Thyroid gland (tissue), 4 donors: ENCODE measurements at regions not wholly inside any gene's neighbourhood (a gene's known extent, or its start where the extent isn't known, plus 50 kb on each side); places are given as distances from the start of the nearest gene placed in this dataset.

Source experiments
- DNase-seq, 2 donors: peaks; one replicate each; pipeline ENCODE4 v3.0.0-alpha.2; 2019
- H3K27ac ChIP-seq, 3 donors: fragments of 200-600 bp; sonication (generic); 1 replicate in 2 of 3; 2 replicates in 1 of 3; pipeline ENCODE4 v1.5.1; 2016 to 2019; ENCODE audit warnings: mild to moderate bottlenecking in 1 of 3, moderate library complexity in 1 of 3
- H3K27me3 ChIP-seq: fragments of 200-600 bp; sonication (generic); one replicate; pipeline ENCODE4 v1.5.1; 2019
- H3K36me3 ChIP-seq, 2 donors: fragments of 200-600 bp; sonication (generic); one replicate each; pipeline ENCODE4 v1.5.1; 2016 to 2019
- H3K4me1 ChIP-seq, 2 donors: fragments of 200-600 bp; sonication (generic); one replicate each; pipeline ENCODE4 v1.5.1; 2017 to 2019
- H3K4me3 ChIP-seq, 3 donors: fragments of 200-600 bp; sonication (generic); replicated peaks in 1 of 3; 1 replicate in 2 of 3; 2 replicates in 1 of 3; pipeline ENCODE4 v1.5.1; 2016; ENCODE audit warnings: mild to moderate bottlenecking in 1 of 3
- H3K9me3 ChIP-seq: fragments of 200-600 bp; sonication (generic); one replicate; pipeline ENCODE4 v1.5.1; 2017
- CTCF ChIP-seq, 6 experiments: fragments of 200-600 bp in 3 of 6; fragments of 450-650 bp in 3 of 6; sonication (generic) in 3 of 6; IDR thresholded peaks; one replicate each; pipeline ENCODE4 v1.5.1; 2016 to 2019; ENCODE audit warnings: antibody characterized with exemption in 6 of 6, mild to moderate bottlenecking in 2 of 6, inconsistent platforms in 1 of 6, moderate library complexity in 1 of 6
- POLR2A ChIP-seq, 2 donors: fragments of 450-650 bp; IDR thresholded peaks; one replicate each; pipeline ENCODE4 v1.6.1; 2017; ENCODE audit warnings: antibody characterized with exemption in 2 of 2, mild to moderate bottlenecking in 2 of 2, moderate library complexity in 1 of 2
- WGBS, 2 donors: methylation state at CpG; one replicate each; pipeline ENCODE4 v1.1.5; 2017; 5-methylcytosine and 5-hydroxymethylcytosine counted together
- intact Hi-C: fragments of 100-400 bp; cut with DNase I; formaldehyde crosslinking; loops from one replicate; pipeline ENCODE4 v1.15.1; 2023

- Histone ChIP-seq H3K27me3 (no peaks in the 10 kb centered on the region), H3K4me1 (no peaks in the 10 kb centered on the region), H3K4me3 (no peak overlapping the region), H3K27ac (no peak overlapping the region), H3K9me3 (no peaks in the 10 kb centered on the region), H3K36me3 (no peaks in the 10 kb centered on the region)
- WGBS, 2 donors: 94 to 95% methylated on average over 1 of the region's 1 CpG
- TF ChIP-seq POLR2A (IDR thresholded peaks at IDR 0.05): no peak
- TF ChIP-seq CTCF (IDR thresholded peaks at IDR 0.05): no peak
- intact Hi-C loops: no loop called here
- no peak for DNase-seq
These were observed 837.0 kb downstream of the DIAPH3 start for GRCh38 chr13:59326717-59327116.

- H3K27ac ChIP-seq: no peak overlapping the region
- no peaks in the 10 kb centered on the region for H3K9me3 ChIP-seq
- no peak for DNase-seq
- no peaks in the 10 kb centered on the region for H3K36me3 ChIP-seq
- TF ChIP-seq CTCF (IDR thresholded peaks at IDR 0.05) (no peak), POLR2A (IDR thresholded peaks at IDR 0.05) (no peak)
- no peaks in the 10 kb centered on the region for H3K27me3 ChIP-seq
- no peaks in the 10 kb centered on the region for H3K4me1 ChIP-seq
- WGBS, 2 donors: 87 to 91% methylated on average over 1 of the region's 1 CpG
- intact Hi-C loops: no loop called here
- H3K4me3 ChIP-seq: no peak overlapping the region
These were observed 833.0 kb downstream of the DIAPH3 start for GRCh38 chr13:59330764-59331163.

- Histone ChIP-seq H3K4me1 (no peaks in the 10 kb centered on the region), H3K36me3 (no peaks in the 10 kb centered on the region), H3K9me3 (no peaks in the 10 kb centered on the region), H3K27ac (no peak overlapping the region), H3K27me3 (no peaks in the 10 kb centered on the region), H3K4me3 (no peak overlapping the region)
- TF ChIP-seq CTCF (IDR thresholded peaks at IDR 0.05) (no peak), POLR2A (IDR thresholded peaks at IDR 0.05) (no peak)
- no peak for DNase-seq
- WGBS, 2 donors: 81% methylated on average over 3 of the region's 3 CpGs
- intact Hi-C loops: no loop called here
These were observed 830.8 kb downstream of the DIAPH3 start for GRCh38 chr13:59332966-59333365.

- DNase-seq: no peak
- Histone ChIP-seq H3K4me3 (no peak overlapping the region), H3K27ac (no peak overlapping the region), H3K9me3 (no peaks in the 10 kb centered on the region), H3K27me3 (no peaks in the 10 kb centered on the region), H3K36me3 (no peaks in the 10 kb centered on the region), H3K4me1 (no peaks in the 10 kb centered on the region)
- WGBS, 2 donors: 55 to 57% methylated on average over 4 of the region's 4 CpGs
- intact Hi-C loops: no loop called here
- TF ChIP-seq POLR2A (IDR thresholded peaks at IDR 0.05) (no peak), CTCF (IDR thresholded peaks at IDR 0.05) (no peak)
These were observed 826.7 kb downstream of the DIAPH3 start for GRCh38 chr13:59337070-59337469.

GRCh38 chr13:59340151-59340550 lies 823.6 kb downstream of the DIAPH3 start:
- intact Hi-C loops: no loop called here
- no peak for DNase-seq
- H3K9me3 ChIP-seq: no peaks in the 10 kb centered on the region
- no peak overlapping the region for H3K4me3 ChIP-seq
- 81 to 84% methylated on average over 5 of the region's 5 CpGs for WGBS, 2 donors
- no peaks in the 10 kb centered on the region for H3K4me1 ChIP-seq
- no peaks in the 10 kb centered on the region for H3K36me3 ChIP-seq
- no peak overlapping the region for H3K27ac ChIP-seq
- no peak for TF ChIP-seq CTCF (IDR thresholded peaks at IDR 0.05)
- no peak for TF ChIP-seq POLR2A (IDR thresholded peaks at IDR 0.05)
- H3K27me3 ChIP-seq: no peaks in the 10 kb centered on the region
